HepG2 (cell line): ENCODE measurements at regions not wholly inside any gene's neighbourhood (a gene's known extent, or its start where the extent isn't known, plus 50 kb on each side); places are given as distances from the start of the nearest gene placed in this dataset.

Experiments
- ATAC-seq: fragments of 200-7000 bp; cut with Tn5 transposase; 3 replicates; pipeline ENCODE4 v1.9.1; 2020; ENCODE audit warnings: mild to moderate bottlenecking, moderate library complexity
- BruUV-seq: library from RNA; stranded (reverse); fragments of 400-500 nt; replicated peaks from 2 replicates; lab custom pipeline; 2021; lab: Mats Ljungman, UMichigan
- CTCF ChIA-PET: fragments of 300-600 bp; formaldehyde crosslinking; extraction: SDS; loops from one replicate; lab custom pipeline; 2021; ENCODE audit warnings: low total read pairs, inconsistent platforms, low intra/inter-chr PET ratio; lab: Yijun Ruan, JAX
- POLR2A ChIA-PET: fragments of 350-600 bp; sonication (Branson Sonifier 250); formaldehyde crosslinking; loops from one replicate; lab custom pipeline; 2020; ENCODE audit warnings: antibody characterized with exemption, inconsistent platforms; lab: Yijun Ruan, JAX
- DNase-seq: peaks from one replicate; pipeline ENCODE4 v3.0.0-alpha.2; 2015; ENCODE audit warnings: low spot score
- FAIRE-seq: peaks from 3 replicates; lab custom pipeline; 2011; peaks lifted over from hg19 to GRCh38; lab: Jason Lieb, UNC
- H2AFZ ChIP-seq: one replicate; pipeline ENCODE4 v1.6.1; 2011; ENCODE audit warnings: low read length, inconsistent platforms
- H3K27ac ChIP-seq: fragments of 300-600 bp; 3 replicates; pipeline ENCODE4 v1.8.0; 2011; ENCODE audit warnings: mixed run types, mild to moderate bottlenecking, mixed read lengths, low read length, inconsistent platforms; ENCODE audit not compliant: insufficient read depth; ENCODE audit errors: extremely low read length
- H3K27me3 ChIP-seq, 2 experiments: fragments of 200-600 bp in 1 of 2; 2 replicates in 1 of 2; 3 replicates in 1 of 2; pipeline versions ENCODE4 v1.6.0 to v1.8.0; 2011; ENCODE audit warnings: low read length in 2 of 2, mild to moderate bottlenecking in 2 of 2, moderate library complexity in 2 of 2, inconsistent platforms in 1 of 2; ENCODE audit not compliant: insufficient read depth in 2 of 2, control insufficient read depth in 1 of 2
- H3K36me3 ChIP-seq, 2 experiments: fragments of 200-600 bp in 1 of 2; replicated peaks in 1 of 2; 2 replicates in 1 of 2; 3 replicates in 1 of 2; pipeline versions ENCODE4 v1.5.1 to v1.8.0; 2011; ENCODE audit warnings: low read length in 2 of 2, inconsistent platforms in 1 of 2; ENCODE audit not compliant: insufficient read depth in 2 of 2, control insufficient read depth in 1 of 2
- H3K4me1 ChIP-seq: 2 replicates; pipeline ENCODE4 v1.5.1; 2012; ENCODE audit warnings: low read length, inconsistent platforms; ENCODE audit not compliant: insufficient read depth
- H3K4me2 ChIP-seq: 2 replicates; pipeline ENCODE4 v1.6.0; 2011; ENCODE audit warnings: low read depth, low read length, inconsistent platforms
- H3K4me3 ChIP-seq, 3 experiments: fragments of 200-600 bp in 1 of 3; sonication (generic), shearing (Covaris generic) in 1 of 3; replicated peaks in 1 of 3; 2 replicates each; pipeline ENCODE4 v1.5.1; 2011 to 2016; ENCODE audit warnings: low read length in 3 of 3, inconsistent platforms in 2 of 3, low read depth in 2 of 3, mild to moderate bottlenecking in 2 of 3, control low read depth in 1 of 3, mixed read lengths in 1 of 3; ENCODE audit not compliant: insufficient read depth in 1 of 3
- H3K79me2 ChIP-seq: one replicate; pipeline ENCODE4 v1.6.1; 2011; ENCODE audit warnings: low read length, inconsistent platforms; ENCODE audit not compliant: insufficient read depth
- H3K9ac ChIP-seq: 2 replicates; pipeline ENCODE4 v1.6.0; 2011; ENCODE audit warnings: mild to moderate bottlenecking, low read depth, low read length, inconsistent platforms; ENCODE audit not compliant: insufficient read depth
- H3K9me3 ChIP-seq: 2 replicates; pipeline ENCODE4 v1.5.1; 2012; ENCODE audit warnings: mild to moderate bottlenecking, low read length
- H4K20me1 ChIP-seq: 2 replicates; pipeline ENCODE4 v1.6.0; 2011; ENCODE audit warnings: inconsistent platforms, mild to moderate bottlenecking, low read length, moderate library complexity; ENCODE audit not compliant: insufficient read depth
- EEA1 ChIP-seq: sonication (generic); formaldehyde crosslinking; IDR thresholded peaks from 2 replicates; pipeline ENCODE4 v1.5.1; 2020; ENCODE audit warnings: mild to moderate bottlenecking, missing genetic modification reagents, borderline replicate concordance
- PRPF4 ChIP-seq: fragments of 200-400 bp; formaldehyde crosslinking; IDR thresholded peaks from 2 replicates; pipeline ENCODE4 v1.6.1; 2016; ENCODE audit warnings: low read length, low read depth; ENCODE audit not compliant: poor library complexity, severe bottlenecking
- RBAK ChIP-seq: sonication (generic); formaldehyde crosslinking; IDR thresholded peaks from 2 replicates; pipeline ENCODE4 v1.5.1; 2020; ENCODE audit warnings: mild to moderate bottlenecking, missing genetic modification reagents
- RFX3 ChIP-seq: IDR thresholded peaks from 2 replicates; pipeline ENCODE4 v1.6.1; 2016; ENCODE audit warnings: missing biosample characterization, missing genetic modification reagents
- SRF ChIP-seq: IDR thresholded peaks from 2 replicates; pipeline ENCODE4 v1.6.1; 2011; ENCODE audit warnings: mild to moderate bottlenecking, low read depth, low read length, moderate library complexity
- TRIM24 ChIP-seq: sonication (generic); formaldehyde crosslinking; IDR thresholded peaks from 2 replicates; pipeline ENCODE4 v1.8.0; 2022; ENCODE audit warnings: mild to moderate bottlenecking, missing genetic modification reagents
- XRCC5 ChIP-seq: fragments of 200-400 bp; formaldehyde crosslinking; optimal IDR thresholded peaks from 2 replicates; pipeline ENCODE3; 2017; ENCODE audit warnings: mild to moderate bottlenecking, low read length
- ZNF33B ChIP-seq: sonication (generic); formaldehyde crosslinking; IDR thresholded peaks from 2 replicates; pipeline ENCODE4 v1.5.1; 2020; ENCODE audit warnings: mild to moderate bottlenecking, missing genetic modification reagents
- ZNF7 ChIP-seq: IDR thresholded peaks from 2 replicates; pipeline ENCODE4 v1.6.1; 2016; ENCODE audit warnings: missing biosample characterization, missing genetic modification reagents
- WGBS: methylation state at CpG from one replicate; pipeline ENCODE4 v1.1.6; 2017; ENCODE audit warnings: low lambda C conversion rate; 5-methylcytosine and 5-hydroxymethylcytosine counted together
- in situ Hi-C: cut with HindIII; loops from 2 replicates; pipeline ENCODE4 v1.10.0; 2017; ENCODE audit warnings: low pct_unique_long_range_greater_than_20kb; ENCODE audit not compliant: extremely low pct_ligation_motif_present
- intact Hi-C: fragments of 100-400 bp; cut with micrococcal nuclease; formaldehyde crosslinking; loops from one replicate; pipeline ENCODE4 v1.10.0; 2022; ENCODE audit not compliant: unreplicated experiment
- TF ChIP-seq, protein P1 (sequence below): sonication (generic); formaldehyde crosslinking; IDR thresholded peaks from 2 replicates; pipeline ENCODE4 v1.8.0; 2022; ENCODE audit warnings: mild to moderate bottlenecking, missing genetic modification reagents, moderate library complexity

DNA sequence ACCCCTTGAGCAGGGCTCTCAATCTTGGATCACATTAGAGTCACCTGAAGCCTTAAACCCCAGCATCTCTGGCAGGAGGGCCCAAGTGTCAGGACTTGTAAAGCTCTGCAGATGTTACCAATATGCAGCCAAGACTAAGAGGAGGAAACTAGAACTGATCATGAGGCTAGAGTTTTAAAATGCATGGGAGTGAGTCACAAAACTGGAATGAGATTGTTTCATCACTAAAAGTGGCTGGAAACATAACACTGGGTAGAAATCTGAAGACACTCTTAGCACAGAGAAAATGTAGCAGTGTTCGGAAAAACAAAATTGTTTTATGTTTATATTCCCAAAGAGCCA, 63.3 kb upstream of the GHITM start:
- H3K79me2 ChIP-seq: no peaks in the 10 kb centered on the region
- intact Hi-C loops: loop anchor here (1.0 kb wide), 1 partner anchor 129 kb away; no protein-coding TSS in a partner anchor
- ATAC-seq (no peak), FAIRE-seq (no peak)
- H3K36me3 ChIP-seq: no peaks in the 10 kb centered on the region
- POLR2A ChIA-PET: no interaction called here
- WGBS: 59% methylated on average over 1 of the region's 1 CpG
- no peak for TF ChIP-seq ZNF33B (CRISPR knock-in tag)
- no peak for TF ChIP-seq RBAK (CRISPR knock-in tag)
- TF ChIP-seq EEA1 (CRISPR knock-in tag): no peak
- no peak for TF ChIP-seq SRF
- no peak for TF ChIP-seq TRIM24 (CRISPR knock-in tag)
- TF ChIP-seq RFX3 (CRISPR knock-in tag): no peak
- TF ChIP-seq, all 625 proteins: peak for 0
- Histone ChIP-seq H4K20me1 (no peaks in the 10 kb centered on the region), H3K4me2 (no peak overlapping the region), H2AFZ (no peak overlapping the region), H3K4me1 (no peaks in the 10 kb centered on the region), H3K4me3 (no peak overlapping the region), H3K9ac (no peak overlapping the region), H3K27ac (no peak overlapping the region), H3K9me3 (no peaks in the 10 kb centered on the region), H3K27me3 (no peaks in the 10 kb centered on the region; a peak in 1 of 5 replicates)
- BruUV-seq: no TSS peak
- DNase-seq: no peak
- in situ Hi-C loops: no loop called here
- CTCF ChIA-PET: no interaction called here

DNA sequence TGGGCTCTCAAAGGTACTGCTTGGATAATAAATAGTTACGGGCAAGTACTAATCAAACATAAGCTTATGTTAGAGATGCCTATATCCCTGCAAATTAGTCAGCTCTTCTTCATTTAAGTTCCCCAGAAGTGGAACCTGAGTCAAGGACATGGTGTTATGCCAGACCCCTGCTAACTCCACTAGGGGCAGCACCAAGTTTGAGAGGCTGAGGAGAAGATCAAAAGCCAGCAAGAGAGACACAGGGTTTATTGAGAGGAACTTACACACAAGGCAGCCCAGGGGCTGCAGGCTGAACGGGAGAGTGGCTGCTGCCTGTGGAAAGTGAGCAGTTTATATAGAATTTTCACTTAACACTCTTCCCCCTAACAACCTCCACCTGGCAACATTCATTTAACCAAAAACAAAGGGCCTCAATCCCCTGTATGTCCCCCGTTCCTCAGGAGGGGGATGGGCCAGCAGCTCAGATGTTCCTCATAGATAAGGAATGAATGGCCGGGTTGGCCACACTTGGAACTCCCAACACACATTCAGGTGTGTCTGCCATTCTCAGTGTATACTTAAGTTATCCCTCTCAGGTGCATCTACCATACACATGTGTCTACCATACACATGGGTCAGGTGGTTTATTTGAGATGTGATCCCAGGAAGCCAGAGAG, 62.6 kb upstream of the GHITM start:
- peak; percentile 43 for FAIRE-seq
- CTCF ChIA-PET: no interaction called here
- Histone ChIP-seq H3K4me2 (no peak overlapping the region), H3K36me3 (no peaks in the 10 kb centered on the region)
- POLR2A ChIA-PET: no interaction called here
- ATAC-seq: peak; percentile 89
- no peak for TF ChIP-seq PRPF4
- TF ChIP-seq, protein P1, sequence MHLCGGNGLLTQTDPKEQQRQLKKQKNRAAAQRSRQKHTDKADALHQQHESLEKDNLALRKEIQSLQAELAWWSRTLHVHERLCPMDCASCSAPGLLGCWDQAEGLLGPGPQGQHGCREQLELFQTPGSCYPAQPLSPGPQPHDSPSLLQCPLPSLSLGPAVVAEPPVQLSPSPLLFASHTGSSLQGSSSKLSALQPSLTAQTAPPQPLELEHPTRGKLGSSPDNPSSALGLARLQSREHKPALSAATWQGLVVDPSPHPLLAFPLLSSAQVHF (CRISPR knock-in tag): no peak
- peak; percentile 40 for TF ChIP-seq XRCC5
- TF ChIP-seq ZNF7: 0 out of 2 replicates have a peak, but pooled peaks have one; percentile 31
- TF ChIP-seq, all 625 proteins: peak for 2
- no TSS peak for BruUV-seq
- Histone ChIP-seq H3K27me3 (no peaks in the 10 kb centered on the region; a peak in 1 of 5 replicates), H3K79me2 (no peaks in the 10 kb centered on the region), H3K9me3 (no peaks in the 10 kb centered on the region), H3K4me3 (no peak overlapping the region), H4K20me1 (no peaks in the 10 kb centered on the region), H2AFZ (no peak overlapping the region), H3K4me1 (no peaks in the 10 kb centered on the region), H3K27ac (no peak overlapping the region), H3K9ac (no peak overlapping the region)
- WGBS: 28% methylated on average over 4 of the region's 4 CpGs
- in situ Hi-C loops: no loop called here
- intact Hi-C loops: loop anchor here (1.0 kb wide), 1 partner anchor 129 kb away; no protein-coding TSS in a partner anchor
- DNase-seq: peak; percentile 19
